ENCODE measurements at regions not wholly inside any gene's neighbourhood (a gene's known extent, or its start where the extent isn't known, plus 50 kb on each side); places are given as distances from the start of the nearest gene placed in this dataset.
"Not testable (repeated sequence)": the region's sequence is repeated elsewhere in the genome, so short reads cannot be mapped to it uniquely, and the experiment has no call there.

DNA sequence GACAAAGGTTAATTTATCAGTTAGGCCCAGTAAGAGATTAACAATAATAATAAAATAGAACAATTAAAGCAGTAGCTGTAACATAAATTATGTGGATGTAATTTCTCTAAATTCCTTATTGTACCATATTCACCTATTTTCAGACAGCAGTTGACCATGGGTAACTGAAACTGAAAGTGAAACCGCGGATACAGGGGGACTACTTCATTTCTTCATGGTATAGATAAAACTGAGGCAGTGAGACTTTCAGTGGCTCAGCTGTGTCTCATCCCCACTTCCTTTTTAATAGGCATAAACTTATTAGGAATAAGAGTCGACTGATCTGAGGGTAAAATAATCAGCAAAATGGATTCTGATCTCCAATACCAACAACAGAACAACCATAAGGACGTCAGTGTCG, 174.0 kb upstream of the WWC1 start:
- DNase-seq: no peak

DNA sequence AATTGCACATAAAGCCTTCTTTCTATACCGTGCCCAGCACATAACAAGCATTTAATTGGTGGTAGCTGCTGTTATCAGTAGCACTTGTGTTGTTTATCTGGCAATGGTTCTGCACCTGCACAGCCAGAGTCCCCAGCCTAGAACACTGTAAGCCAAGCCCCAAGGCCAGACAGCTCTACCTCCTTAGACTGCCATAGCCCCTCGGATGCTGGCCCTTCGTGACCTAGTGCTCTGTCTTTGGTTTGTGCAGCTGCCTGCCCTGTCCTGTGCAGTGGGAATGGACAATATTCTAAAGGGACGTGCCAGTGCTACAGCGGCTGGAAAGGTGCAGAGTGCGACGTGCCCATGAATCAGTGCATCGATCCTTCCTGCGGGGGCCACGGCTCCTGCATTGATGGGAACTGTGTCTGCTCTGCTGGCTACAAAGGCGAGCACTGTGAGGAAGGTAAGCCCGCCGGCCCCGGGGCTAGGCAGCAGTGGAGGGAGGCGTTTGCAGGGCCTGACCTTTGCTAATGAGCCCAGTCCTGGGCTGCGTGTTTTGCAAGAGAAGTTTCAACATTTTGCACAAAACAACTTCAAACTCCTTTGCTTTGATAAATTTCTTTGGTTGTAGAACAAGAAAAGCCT, 173.3 kb upstream of the WWC1 start:
- no peak for DNase-seq

DNA sequence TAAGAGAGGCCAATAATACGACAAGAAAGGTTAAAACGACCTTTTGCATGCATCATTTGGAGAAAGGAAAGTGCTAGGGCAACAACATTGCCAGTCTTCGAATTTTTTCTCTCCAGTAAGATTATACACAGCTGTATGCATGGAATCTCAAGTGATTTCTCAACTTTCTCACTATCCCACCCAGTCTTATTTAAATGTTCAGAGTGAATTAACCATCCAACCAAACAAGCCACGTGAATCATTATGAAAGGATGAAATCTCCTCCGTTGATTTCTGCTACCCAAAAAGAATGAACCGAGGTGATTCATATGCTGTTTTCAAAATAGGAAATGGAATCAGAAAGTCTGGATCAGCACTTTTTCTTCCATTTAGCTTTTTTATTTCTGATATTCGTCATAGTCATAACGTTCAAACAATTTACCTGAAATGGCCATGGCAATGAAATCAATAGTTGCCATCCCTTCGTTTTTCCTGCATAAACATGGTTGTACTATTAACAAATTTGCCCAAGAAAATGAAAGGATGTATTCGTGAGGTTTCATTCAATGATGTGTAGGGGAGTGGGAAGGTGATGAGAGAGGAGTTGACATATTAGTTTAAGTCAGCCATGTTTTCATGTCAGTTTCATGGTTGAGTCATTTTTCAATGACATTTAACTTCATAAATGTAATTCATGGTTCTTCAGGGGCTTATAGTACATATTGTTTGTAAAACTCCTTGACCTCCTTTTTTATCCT, 170.9 kb upstream of the WWC1 start:
- no peak for DNase-seq

DNA sequence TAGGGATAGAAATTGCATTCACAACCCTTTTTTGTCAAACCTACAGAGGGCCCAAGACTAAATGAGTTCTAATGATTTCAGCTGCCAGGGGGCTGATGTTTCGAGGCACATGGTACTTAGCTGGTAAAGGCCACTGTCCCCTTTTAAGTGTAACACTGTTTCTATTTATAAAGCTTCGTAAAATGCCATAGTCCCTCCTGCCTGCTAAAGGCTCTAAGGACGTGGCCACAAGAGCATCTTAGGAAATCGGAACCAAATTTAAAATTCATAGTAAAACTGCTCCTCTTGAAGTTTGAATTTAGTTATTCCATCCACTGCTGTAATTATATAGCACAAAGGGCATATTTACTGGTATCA, 170.3 kb upstream of the WWC1 start:
- DNase-seq: no peak

DNA sequence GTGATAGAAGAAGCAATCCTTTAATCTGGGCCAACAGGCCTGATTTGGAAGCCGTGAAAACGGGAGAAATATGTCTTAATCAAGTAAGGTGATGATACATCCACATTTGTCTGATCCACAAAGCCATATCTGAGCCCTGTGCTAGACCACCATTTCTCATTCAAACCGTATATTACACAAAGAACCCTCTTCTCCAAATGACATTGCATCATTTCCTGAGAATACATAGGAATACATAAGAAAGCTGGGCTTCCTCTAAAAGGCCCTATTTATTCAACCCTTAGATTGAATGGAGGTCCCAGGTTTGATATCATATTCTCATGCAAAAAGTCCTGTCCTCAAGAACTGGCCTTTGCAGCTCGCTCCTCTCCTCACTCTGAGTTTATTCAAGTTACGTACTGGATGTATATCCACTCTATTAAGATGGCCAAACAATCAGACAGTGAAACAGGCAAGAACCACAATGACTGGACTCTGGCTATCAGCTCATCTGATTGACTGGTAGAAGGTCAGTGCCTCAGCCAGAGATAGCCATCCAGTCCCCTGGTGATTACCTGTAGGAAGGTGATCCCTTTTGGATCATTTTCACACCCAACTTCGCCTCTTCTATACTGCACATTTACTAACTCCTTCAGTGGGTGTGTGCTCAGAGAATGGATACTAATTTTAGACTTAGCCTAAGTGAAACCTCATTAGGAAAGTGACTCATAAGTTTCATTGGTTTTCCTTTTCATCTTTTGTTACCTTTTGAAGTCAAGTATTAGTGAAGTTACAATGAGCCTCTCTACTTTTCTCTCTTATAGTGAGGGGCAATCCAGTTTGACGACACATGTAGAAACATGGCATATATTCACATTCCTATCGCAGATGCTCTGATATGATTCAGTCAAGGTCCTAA, 167.6 kb upstream of the WWC1 start:
- no peak for DNase-seq

DNA sequence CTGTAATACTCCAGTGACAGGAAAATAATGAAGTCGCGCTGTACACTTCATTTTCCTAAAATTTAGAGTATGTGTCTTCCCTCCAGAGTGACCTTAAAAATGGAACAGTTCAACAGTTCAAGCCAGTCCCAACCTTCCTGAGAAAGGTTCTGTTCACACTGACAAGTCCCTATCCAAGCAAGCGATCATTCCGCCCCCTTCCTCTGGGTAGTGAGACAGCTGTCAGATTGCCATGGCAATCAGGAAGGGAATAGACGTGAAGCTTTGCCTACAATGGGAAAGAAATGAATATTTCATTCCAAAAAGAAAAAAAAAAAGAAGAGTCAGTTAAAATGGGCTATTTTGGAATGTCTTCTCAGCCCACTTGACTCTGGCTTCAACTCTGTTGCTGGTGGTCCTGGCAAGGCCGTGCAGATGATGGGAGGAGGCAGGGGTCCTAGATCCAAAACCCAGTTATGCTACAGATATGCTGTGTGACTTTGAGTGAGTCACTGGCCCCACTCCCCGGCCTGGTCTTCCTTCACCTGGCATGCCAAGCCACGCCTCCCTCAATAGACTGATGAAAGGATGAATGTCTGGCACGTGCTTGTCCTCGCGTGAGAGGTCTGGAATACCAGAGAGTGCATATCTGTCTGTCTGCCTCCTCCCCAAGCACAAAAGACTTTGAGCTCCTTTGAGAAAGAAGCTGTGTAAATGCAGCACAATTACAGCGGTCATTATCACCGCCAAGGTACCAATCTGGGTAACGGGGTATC, 165.8 kb upstream of the WWC1 start:
- no peak for DNase-seq

DNA sequence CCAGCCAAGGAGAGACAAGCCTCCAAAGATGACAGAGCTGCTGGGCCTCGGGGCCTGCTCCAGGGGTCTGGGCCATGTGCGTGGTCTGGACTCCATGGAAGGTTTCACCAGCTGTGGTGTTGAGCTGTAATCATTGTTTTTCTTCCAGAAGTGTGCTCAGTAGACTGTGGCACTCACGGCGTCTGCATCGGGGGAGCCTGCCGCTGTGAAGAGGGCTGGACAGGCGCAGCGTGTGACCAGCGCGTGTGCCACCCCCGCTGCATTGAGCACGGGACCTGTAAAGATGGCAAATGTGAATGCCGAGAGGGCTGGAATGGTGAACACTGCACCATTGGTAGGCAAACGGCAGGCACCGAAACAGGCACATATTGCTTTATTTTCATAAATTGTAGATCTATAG, 164.8 kb upstream of the WWC1 start:
- DNase-seq: no peak

DNA sequence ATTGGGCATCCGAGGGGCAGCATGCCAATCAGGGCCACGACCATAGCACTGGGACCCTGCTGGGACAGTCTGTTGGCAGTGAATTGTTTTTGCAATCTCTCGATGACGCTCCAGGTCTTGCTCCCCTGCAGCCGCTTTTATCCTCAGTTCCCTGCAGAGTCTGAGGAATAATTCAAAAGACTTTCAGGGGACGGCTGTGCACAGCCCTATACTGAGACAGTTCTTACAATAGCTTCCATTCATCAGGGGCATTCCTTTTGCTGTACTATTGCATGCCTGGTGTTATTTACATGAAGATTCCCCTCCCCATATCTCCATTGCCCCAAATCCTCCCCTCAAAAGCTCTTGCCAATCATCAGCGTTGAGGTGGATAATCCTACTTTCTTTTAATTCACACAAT, 163.3 kb upstream of the WWC1 start:
- no peak for DNase-seq

DNA sequence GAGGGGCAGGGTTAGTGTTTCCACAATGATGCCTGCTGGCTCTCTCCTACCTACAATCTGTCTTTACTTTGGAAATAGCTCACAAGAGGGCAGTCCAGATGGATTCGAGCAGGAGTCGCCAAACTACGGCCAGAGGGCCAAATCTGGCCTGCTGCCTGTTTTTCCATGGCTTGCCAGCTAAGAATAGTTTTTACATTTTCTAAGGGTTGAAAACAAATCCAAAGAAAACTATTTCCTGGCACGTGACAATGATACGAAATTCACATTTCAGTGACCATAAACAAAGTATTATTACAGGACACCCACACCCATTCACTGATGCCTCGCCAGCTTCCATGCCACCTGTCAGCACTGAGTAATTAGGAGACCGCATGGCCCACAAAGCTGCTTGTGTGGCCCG, 162.9 kb upstream of the WWC1 start:
- no peak for DNase-seq

DNA sequence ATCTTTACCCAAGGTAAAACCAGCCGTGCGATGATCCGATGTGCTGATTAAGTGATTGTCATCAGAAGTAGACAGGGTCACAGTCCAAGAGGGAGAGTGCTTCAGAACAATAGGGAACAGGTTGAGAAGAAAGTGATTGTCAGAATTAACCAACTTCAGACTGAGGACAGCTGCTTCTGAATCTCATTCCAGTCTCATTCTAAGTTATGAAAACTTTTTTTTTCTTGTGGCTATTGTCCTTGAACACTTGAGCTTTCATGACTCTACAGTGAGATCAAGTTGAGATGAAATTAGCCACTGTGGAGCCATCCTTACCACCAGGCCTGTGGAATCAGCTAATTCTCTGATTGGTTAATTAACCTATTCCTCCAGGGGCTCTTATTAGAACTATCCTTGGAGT, 159.9 kb upstream of the WWC1 start:
- no peak for DNase-seq

DNA sequence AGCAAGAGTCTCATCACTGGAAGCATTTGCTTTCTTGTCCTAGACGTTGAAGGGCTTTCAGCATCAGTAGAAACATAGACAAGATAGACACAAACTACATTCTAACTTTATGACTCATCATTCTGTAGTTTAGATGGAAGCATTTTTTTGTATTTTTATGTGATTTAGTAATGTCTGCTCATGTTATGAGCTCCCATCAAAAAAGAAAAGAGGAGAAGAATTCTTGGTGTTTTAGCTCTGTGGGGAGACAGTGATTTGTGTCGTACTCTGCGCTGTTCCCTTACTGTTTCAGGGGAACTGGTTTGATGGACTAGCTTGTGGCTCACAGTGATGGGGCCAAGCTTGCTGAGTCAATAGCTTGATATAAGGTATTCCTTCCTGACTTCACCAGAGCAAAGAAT, 159.2 kb upstream of the WWC1 start:
- DNase-seq: no peak

DNA sequence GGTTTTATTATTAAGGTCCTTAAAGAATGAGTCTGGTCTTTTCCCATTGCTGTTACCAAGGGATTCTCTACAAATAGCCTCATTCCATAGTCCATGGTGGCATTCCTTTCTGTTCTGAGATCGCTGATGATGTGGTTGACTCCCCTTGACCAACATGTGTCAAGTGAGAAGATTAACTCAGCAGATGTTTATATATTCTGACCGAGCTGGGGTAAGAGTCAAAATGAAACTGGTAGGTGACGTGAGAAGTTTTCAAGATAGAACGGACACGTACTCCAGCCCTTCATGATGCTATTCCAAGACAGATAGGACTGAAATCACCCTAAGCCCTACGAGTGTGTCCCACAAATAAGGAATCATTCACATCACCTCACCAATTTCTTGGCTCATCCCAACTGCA, 155.5 kb upstream of the WWC1 start:
- no peak for DNase-seq

DNA sequence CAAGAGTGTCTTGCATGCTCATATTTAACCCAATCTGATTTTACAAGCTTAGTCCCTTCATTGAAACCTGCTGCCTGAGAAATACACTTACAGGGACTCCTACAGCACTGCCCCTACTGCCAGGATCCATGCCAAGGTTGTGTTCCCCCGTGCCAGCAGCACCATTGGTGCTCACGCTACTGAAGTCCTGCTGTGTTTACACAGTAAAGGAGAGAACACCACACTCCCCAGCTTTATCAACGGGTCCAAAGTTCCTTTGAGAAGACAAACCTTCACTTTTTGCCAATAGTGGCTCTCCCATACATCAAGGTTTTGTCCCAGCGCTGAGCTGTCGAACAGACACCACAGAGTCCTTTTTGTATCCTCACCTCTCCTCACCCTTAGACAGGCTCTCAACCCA, 155.1 kb upstream of the WWC1 start:
- DNase-seq: no peak

DNA sequence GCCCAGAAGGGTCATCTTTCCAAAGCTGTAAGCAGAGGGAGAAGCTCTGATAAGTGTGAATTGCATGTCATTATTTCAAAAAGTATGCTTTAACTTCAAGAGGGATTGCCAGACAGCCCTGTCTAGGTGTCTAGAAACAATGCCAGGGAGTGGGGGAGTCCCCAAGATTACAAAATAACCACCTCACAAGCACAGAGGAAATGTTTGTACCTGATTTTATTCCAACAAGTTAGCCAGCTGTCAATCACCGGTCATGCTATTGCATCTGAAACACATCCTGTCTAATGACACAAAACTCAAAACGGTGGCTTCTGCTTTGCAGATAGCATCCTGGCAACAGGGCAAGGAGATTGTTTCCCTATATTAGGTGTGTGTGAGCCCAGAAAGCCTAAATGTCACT, 154.2 kb upstream of the WWC1 start:
- no peak for DNase-seq

DNA sequence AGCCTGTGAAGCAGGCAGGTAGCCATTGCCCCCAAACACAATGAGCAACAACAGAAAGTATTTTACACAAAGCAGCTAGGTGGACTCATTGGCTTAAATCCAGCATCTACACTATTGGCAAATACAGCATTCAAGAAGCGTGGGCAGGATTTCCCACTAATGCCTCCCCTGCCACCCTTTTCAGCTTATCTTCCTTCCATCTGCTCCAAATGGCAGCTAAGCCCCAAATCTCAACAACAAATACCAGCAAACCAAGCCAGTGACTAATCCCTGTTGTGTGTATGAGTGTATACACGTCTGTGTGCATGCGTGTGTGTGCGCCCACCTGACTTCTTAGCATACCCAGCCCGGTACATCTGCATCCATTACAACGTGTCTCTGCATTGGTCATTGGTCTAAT, 151.2 kb upstream of the WWC1 start:
- DNase-seq: no peak

DNA sequence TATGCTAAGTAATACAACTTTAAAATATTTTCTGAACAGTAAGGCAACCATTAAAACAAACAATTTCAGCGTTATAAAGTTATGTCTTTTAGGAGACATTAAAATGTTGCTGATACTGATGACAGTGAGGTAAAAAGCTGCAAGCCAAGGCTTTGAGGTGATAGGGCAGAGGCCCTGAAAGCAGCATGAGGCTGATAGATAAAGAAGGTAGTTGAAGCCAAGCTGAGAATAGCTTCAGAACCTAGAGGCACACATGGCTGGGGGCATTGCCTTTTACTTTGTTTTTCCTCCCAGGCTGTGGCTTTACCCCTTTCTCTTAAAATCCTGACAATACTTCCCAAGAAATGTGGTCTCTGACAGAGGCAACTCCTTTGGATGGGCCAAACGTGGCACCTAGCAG, 149.0 kb upstream of the WWC1 start:
- no peak for DNase-seq

DNA sequence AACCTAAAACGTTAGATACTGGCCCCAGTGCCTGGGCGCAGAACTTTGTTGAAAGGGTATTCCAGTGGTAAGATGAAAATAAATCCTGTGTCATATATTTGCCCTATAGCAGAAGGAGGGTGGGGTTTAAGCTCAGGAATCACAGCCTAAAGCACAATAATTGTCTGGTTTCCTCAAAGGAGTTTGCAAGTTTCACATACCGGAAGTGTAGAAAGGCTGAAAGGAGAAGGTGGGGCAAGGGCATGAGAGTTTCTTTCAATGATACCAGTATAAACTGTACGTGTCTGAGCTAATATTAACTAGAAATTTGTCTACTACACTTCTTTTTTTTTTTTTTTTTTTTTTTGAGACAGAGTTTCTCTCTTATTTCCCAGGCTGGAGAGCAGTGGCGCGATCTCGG, 147.9 kb upstream of the WWC1 start:
- DNase-seq: not testable (repeated sequence)

DNA sequence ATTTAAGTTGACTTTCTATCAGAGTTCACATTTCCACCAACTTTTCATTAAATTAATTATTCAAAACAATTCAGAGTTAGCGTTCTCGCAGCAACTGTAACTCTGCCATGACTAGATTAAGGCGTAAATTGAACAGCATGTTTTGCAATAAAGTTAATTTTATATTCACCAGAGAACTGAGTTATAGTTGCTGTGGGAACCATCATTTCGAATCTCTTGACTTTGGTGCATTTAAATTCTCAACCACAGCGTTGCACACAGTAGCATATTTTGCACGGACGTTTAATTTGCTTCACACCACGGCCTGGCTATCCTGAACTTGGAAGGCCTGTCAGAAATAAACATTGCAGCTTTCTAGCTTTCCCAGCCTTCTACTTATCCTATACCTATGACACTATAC, 144.3 kb upstream of the WWC1 start:
- DNase-seq: no peak

DNA sequence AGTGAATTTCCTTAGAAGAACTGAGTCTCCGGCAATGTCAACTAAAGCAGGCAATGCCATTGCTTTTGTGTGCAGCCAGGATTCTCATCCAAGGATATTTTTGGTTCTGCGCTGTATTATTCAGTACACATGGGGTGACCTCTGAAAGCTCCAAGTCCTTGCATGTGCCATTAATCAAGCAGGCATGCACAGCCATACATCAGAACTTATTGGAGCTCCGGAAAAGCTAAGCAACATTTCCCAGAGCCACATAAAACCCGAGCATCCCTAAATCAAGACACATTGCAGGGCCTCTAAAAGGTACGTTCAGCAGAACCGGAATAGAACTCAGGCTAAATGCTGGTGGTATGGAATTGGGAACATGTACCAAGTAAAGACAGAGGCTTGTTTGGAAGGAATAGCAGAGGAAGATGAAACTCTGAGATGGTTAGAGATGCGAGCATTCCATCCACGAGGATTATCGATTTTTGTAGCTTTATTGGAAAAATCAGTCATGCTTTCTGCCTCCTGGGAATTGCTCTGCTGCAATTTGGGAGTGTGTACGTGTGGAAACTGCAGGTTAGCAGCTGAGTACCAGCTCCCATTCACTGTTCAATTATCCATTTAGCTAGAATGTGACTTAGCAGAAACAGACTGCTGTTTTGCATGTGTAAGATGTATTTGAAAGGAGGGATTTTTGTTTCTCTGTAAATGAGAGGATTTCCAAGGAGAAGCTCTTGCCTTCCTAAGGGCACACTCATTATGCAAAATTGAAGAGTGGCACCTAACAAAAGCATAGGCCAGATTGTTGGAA, 143.7 kb upstream of the WWC1 start:
- DNase-seq: no peak

DNA sequence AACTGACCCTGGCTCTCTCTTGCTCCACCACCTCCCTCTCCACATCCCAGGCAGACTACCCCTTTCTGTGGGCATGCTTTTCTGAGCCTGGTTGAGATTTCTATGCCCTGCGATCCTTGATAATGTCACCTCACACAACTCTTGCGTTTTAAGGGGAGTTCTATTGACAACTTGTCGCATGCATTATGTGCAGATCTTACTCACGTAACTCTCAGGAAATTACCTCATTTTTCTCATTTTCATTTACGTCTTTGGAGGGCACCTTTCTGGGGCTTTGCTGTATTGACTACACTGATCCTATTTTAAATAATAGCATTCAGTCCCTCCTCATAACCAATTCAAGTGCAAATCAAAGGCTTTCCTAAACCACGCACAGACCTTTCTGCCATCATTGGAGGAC, 140.4 kb upstream of the WWC1 start:
- DNase-seq: no peak

DNA sequence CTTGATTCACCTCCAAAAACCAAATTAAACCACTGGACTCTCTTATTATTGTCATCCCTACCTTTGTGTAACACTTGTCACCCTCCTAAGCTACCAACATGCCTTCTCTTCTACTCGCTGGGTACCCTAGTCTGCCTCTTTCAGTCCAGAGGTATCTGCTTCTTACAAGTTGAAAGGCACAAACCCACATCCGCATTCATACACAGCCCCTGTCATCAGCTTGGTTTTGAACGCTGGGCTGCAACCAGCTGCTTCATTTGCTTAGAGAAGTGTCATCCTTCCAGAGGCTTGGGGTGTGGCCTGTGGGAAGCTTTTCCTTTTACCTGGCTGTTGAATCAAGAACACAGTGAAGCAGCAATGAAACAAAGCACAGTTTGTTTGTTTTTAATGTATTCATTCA, 138.8 kb upstream of the WWC1 start:
- no peak for DNase-seq

DNA sequence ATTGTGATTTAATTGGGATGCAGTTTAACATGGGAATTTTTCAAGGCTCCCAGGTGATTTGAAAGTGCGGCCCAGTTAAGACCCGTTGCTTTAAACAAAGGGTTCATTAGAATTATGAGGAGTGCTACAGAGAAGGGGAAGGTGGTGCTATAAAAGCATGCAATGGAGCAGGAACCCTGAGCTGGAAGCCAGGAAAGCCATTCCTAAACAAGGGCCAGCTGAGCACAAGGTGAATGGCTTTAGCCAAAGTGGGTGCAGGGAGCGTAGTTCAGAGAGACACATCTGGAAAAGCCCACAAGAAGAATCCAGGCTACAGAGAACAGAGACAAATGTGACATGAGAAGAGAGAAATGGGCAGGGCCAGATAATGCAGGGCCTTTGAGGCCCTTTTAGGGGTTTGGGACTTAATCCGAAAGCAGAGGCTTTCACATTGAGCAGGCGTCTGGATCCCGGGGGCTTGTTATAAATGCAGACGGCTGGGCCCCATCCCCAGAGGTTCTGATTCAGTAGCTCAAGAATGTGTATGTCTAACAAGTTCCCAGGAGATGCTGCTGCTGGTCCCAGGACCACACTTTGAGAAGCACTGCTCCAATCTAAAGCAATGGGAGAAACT, 138.1 kb upstream of the WWC1 start:
- no peak for DNase-seq
